ENCODE measurements at regions not wholly inside any gene's neighbourhood (a gene's known extent, or its start where the extent isn't known, plus 50 kb on each side); places are given as distances from the start of the nearest gene placed in this dataset.

- TF ChIP-seq CTCF (IDR thresholded peaks at IDR 0.05) = no peak
- no peak for TF ChIP-seq POLR2A (IDR thresholded peaks at IDR 0.05)
Observed at GRCh38 chr11:59271247-59271755, 58.6 kb upstream of the MPEG1 start.
